GM23338 (cell line): ENCODE measurements at regions not wholly inside any gene's neighbourhood (a gene's known extent, or its start where the extent isn't known, plus 50 kb on each side); places are given as distances from the start of the nearest gene placed in this dataset.

ENCODE experiments used
- ATAC-seq: fragments of 200-7000 bp; cut with Tn5 transposase; 3 replicates; pipeline ENCODE4 v1.9.1; 2020
- DNase-seq: peaks from one replicate; pipeline ENCODE4 v3.0.0-alpha.2; 2015; ENCODE audit warnings: low spot score
- H2AFZ ChIP-seq: fragments of 200-600 bp; sonication (generic); 2 replicates; pipeline ENCODE4 v1.8.0; 2016; ENCODE audit warnings: antibody characterized with exemption, mild to moderate bottlenecking, moderate library complexity
- H3F3A ChIP-seq: fragments of 200-600 bp; sonication (generic); replicated peaks from 2 replicates; pipeline ENCODE4 v1.8.0; 2017; ENCODE audit warnings: antibody characterized with exemption, mixed run types, low read depth
- H3K27ac ChIP-seq: fragments of 200-600 bp; sonication (generic); 2 replicates; pipeline ENCODE4 v1.6.1; 2016; ENCODE audit warnings: low read depth
- H3K27me3 ChIP-seq: fragments of 200-600 bp; sonication (generic); 2 replicates; pipeline ENCODE4 v1.8.0; 2016; ENCODE audit warnings: mild to moderate bottlenecking, mixed run types, moderate library complexity; ENCODE audit not compliant: insufficient read depth
- H3K36me3 ChIP-seq: fragments of 200-600 bp; sonication (generic); 2 replicates; pipeline ENCODE4 v1.8.0; 2016; ENCODE audit warnings: mild to moderate bottlenecking; ENCODE audit not compliant: insufficient read depth
- H3K4me1 ChIP-seq: fragments of 200-600 bp; sonication (generic); 2 replicates; pipeline ENCODE4 v1.8.0; 2016; ENCODE audit warnings: mild to moderate bottlenecking, moderate library complexity; ENCODE audit not compliant: insufficient read depth
- H3K4me2 ChIP-seq: fragments of 200-600 bp; sonication (generic); 2 replicates; pipeline ENCODE4 v1.7.1; 2017; ENCODE audit warnings: mixed run types
- H3K4me3 ChIP-seq: fragments of 200-600 bp; sonication (generic); 2 replicates; pipeline ENCODE4 v1.6.1; 2016; ENCODE audit warnings: mixed run types
- H3K79me2 ChIP-seq: fragments of 200-600 bp; sonication (generic); replicated peaks from 2 replicates; pipeline ENCODE4 v1.8.0; 2017; ENCODE audit warnings: mild to moderate bottlenecking; ENCODE audit not compliant: insufficient read depth
- H3K9me2 ChIP-seq: fragments of 200-600 bp; sonication (generic); 2 replicates; pipeline ENCODE4 v1.8.0; 2017; ENCODE audit not compliant: insufficient read depth
- H4K20me1 ChIP-seq: fragments of 200-600 bp; sonication (generic); replicated peaks from 2 replicates; pipeline ENCODE4 v1.8.0; 2017; ENCODE audit warnings: mild to moderate bottlenecking; ENCODE audit not compliant: insufficient read depth
- H3K27ac Mint-ChIP-seq: 2 replicates; pipeline ENCODE4 v1.8.0; 2020; ENCODE audit warnings: inconsistent platforms, mild to moderate bottlenecking, moderate library complexity, mixed read lengths
- H3K27me3 Mint-ChIP-seq: 3 replicates; pipeline ENCODE4 v1.8.0; 2022; ENCODE audit warnings: low read depth, mild to moderate bottlenecking, moderate library complexity, mixed read lengths, inconsistent platforms; ENCODE audit not compliant: insufficient read depth, poor library complexity
- H3K36me3 Mint-ChIP-seq: 3 replicates; pipeline ENCODE4 v1.8.0; 2021; ENCODE audit warnings: low read depth, mild to moderate bottlenecking, inconsistent platforms, moderate library complexity, mixed read lengths
- H3K4me1 Mint-ChIP-seq: 3 replicates; pipeline ENCODE4 v1.8.0; 2020; ENCODE audit warnings: mild to moderate bottlenecking, inconsistent platforms, mixed read lengths
- H3K4me3 Mint-ChIP-seq: 3 replicates; pipeline ENCODE4 v1.8.0; 2021; ENCODE audit warnings: moderate library complexity, mild to moderate bottlenecking, inconsistent platforms, mixed read lengths
- H3K9me3 Mint-ChIP-seq: 3 replicates; pipeline ENCODE4 v1.8.0; 2020; ENCODE audit warnings: moderate library complexity, mild to moderate bottlenecking, inconsistent platforms, mixed read lengths
- NANOG ChIP-seq: IDR thresholded peaks from 2 replicates; pipeline ENCODE4 v1.6.1; 2016; ENCODE audit warnings: antibody characterized with exemption, borderline replicate concordance
- STAT1 ChIP-seq: IDR thresholded peaks from one replicate; pipeline ENCODE4 v1.6.1; 2016; ENCODE audit warnings: antibody characterized with exemption; ENCODE audit not compliant: unreplicated experiment
- ZNF114 ChIP-seq: fragments of 250-450 bp; sonication (Bioruptor Pico); IDR thresholded peaks from 2 replicates; pipeline ENCODE4 v1.5.0; 2020; ENCODE audit warnings: mild to moderate bottlenecking, moderate library complexity
- ZNF331 ChIP-seq: fragments of 250-450 bp; sonication (Bioruptor Pico); IDR thresholded peaks from 2 replicates; pipeline ENCODE4 v1.5.0; 2020; ENCODE audit warnings: low read depth, mild to moderate bottlenecking, moderate library complexity
- TF ChIP-seq, protein P1 (sequence below): IDR thresholded peaks from one replicate; pipeline ENCODE4 v1.6.1; 2018; ENCODE audit warnings: antibody characterized with exemption; ENCODE audit not compliant: unreplicated experiment
- TF ChIP-seq, protein P2 (sequence below), 2 experiments: fragments of 200-600 bp in 1 of 2; sonication (generic) in 1 of 2; conservative IDR thresholded peaks; 2 replicates each; pipeline versions ENCODE4 v1.5.1 to v1.6.1; 2016 to 2017; ENCODE audit warnings: antibody characterized with exemption in 2 of 2, low read depth in 2 of 2, mild to moderate bottlenecking in 2 of 2, moderate library complexity in 1 of 2

DNA sequence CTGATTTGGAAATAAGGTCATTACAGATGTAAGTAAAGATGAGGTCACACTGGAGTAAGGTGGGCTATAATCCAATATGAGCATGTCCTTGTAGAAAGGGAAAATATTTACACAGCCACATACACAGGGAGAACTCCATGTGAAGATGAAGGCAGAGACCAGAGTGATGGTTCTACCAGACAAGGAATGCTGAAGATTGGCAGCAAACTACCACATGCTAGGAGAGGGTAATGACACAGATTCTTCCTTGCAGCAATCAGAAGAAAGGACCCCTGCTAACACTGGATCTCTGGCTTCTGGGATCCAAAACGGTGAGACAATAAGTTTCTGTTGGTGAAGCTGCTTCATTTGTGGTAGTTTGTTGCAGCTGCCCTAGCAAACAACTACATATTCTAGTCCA is 56.0 kb upstream of the SPTSSB start:
- no peak overlapping the region for H2AFZ ChIP-seq
- TF ChIP-seq, protein P1, sequence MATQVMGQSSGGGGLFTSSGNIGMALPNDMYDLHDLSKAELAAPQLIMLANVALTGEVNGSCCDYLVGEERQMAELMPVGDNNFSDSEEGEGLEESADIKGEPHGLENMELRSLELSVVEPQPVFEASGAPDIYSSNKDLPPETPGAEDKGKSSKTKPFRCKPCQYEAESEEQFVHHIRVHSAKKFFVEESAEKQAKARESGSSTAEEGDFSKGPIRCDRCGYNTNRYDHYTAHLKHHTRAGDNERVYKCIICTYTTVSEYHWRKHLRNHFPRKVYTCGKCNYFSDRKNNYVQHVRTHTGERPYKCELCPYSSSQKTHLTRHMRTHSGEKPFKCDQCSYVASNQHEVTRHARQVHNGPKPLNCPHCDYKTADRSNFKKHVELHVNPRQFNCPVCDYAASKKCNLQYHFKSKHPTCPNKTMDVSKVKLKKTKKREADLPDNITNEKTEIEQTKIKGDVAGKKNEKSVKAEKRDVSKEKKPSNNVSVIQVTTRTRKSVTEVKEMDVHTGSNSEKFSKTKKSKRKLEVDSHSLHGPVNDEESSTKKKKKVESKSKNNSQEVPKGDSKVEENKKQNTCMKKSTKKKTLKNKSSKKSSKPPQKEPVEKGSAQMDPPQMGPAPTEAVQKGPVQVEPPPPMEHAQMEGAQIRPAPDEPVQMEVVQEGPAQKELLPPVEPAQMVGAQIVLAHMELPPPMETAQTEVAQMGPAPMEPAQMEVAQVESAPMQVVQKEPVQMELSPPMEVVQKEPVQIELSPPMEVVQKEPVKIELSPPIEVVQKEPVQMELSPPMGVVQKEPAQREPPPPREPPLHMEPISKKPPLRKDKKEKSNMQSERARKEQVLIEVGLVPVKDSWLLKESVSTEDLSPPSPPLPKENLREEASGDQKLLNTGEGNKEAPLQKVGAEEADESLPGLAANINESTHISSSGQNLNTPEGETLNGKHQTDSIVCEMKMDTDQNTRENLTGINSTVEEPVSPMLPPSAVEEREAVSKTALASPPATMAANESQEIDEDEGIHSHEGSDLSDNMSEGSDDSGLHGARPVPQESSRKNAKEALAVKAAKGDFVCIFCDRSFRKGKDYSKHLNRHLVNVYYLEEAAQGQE, result no peak
- no peak; the same call in 2 of the 3 replicates for ATAC-seq
- H4K20me1 ChIP-seq, result no peaks in the 10 kb centered on the region
- H3K4me2 ChIP-seq, result no peak overlapping the region
- H3K9me3 Mint-ChIP-seq, result no peaks in the 10 kb centered on the region
- H3K27me3 ChIP-seq, result no peaks in the 10 kb centered on the region
- no peaks in the 10 kb centered on the region for H3F3A ChIP-seq
- H3K36me3 Mint-ChIP-seq, result no peaks in the 10 kb centered on the region; the same call in 2 of the 3 replicates
- peaks cover 21% of the 10 kb centered on the region for H3K4me1 Mint-ChIP-seq
- H3K27me3 Mint-ChIP-seq, result no peaks in the 10 kb centered on the region
- 0 out of 2 replicates have a peak overlapping the region, but pooled peaks have one; percentile 24 for H3K27ac ChIP-seq
- no peaks in the 10 kb centered on the region for H3K36me3 ChIP-seq
- peaks cover 24% of the 10 kb centered on the region for H3K4me1 ChIP-seq
- no peak overlapping the region for H3K4me3 ChIP-seq
- no peaks in the 10 kb centered on the region for H3K79me2 ChIP-seq
- H3K27ac Mint-ChIP-seq, result no peak overlapping the region
- no peak for DNase-seq
- H3K9me2 ChIP-seq, result no peaks in the 10 kb centered on the region; the same call in 1 of the 2 replicates
- H3K4me3 Mint-ChIP-seq, result no peak overlapping the region

DNA sequence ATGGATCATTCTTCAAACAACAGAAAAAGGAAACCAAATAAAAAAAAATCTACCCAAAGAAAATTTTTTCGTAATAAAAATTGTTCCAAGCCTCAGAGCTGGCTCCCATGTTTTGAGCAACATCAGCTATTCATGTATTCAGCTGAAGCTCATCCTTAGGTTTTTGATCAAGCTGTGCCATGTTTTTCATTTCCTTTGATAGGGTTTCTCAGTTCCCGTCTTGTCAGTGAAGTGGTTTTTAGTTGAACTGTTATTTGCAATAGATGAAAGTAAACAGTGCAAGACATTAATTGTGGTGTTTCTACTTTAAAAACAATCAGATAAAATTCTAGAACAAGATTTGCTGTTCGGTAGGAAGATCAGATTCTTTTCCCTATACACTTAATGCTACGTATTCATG is 55.4 kb upstream of the SPTSSB start:
- no peak for ATAC-seq
- H2AFZ ChIP-seq, result no peak overlapping the region
- Mint-ChIP-seq H3K27ac (no peak overlapping the region), H3K9me3 (no peaks in the 10 kb centered on the region), H3K27me3 (no peaks in the 10 kb centered on the region), H3K36me3 (no peaks in the 10 kb centered on the region; the same call in 2 of the 3 replicates), H3K4me3 (no peak overlapping the region), H3K4me1 (peaks cover 21% of the 10 kb centered on the region)
- H4K20me1 ChIP-seq, result no peaks in the 10 kb centered on the region
- no peaks in the 10 kb centered on the region for H3K36me3 ChIP-seq
- H3K4me1 ChIP-seq, result peaks cover 29% of the 10 kb centered on the region
- no peak overlapping the region for H3K27ac ChIP-seq
- no peaks in the 10 kb centered on the region for H3K27me3 ChIP-seq
- no peak for DNase-seq
- H3K79me2 ChIP-seq, result no peaks in the 10 kb centered on the region
- no peaks in the 10 kb centered on the region for H3F3A ChIP-seq
- no peaks in the 10 kb centered on the region; the same call in 1 of the 2 replicates for H3K9me2 ChIP-seq
- no peak overlapping the region for H3K4me3 ChIP-seq
- TF ChIP-seq ZNF114 (CRISPR knock-in tag) (no peak), ZNF331 (CRISPR knock-in tag) (no peak), STAT1 (no peak), NANOG (no peak)
- TF ChIP-seq, protein P1, result no peak
- TF ChIP-seq, protein P2, sequence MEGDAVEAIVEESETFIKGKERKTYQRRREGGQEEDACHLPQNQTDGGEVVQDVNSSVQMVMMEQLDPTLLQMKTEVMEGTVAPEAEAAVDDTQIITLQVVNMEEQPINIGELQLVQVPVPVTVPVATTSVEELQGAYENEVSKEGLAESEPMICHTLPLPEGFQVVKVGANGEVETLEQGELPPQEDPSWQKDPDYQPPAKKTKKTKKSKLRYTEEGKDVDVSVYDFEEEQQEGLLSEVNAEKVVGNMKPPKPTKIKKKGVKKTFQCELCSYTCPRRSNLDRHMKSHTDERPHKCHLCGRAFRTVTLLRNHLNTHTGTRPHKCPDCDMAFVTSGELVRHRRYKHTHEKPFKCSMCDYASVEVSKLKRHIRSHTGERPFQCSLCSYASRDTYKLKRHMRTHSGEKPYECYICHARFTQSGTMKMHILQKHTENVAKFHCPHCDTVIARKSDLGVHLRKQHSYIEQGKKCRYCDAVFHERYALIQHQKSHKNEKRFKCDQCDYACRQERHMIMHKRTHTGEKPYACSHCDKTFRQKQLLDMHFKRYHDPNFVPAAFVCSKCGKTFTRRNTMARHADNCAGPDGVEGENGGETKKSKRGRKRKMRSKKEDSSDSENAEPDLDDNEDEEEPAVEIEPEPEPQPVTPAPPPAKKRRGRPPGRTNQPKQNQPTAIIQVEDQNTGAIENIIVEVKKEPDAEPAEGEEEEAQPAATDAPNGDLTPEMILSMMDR (conservative IDR thresholded peaks at IDR 0.05; ENCODE audit: low read depth in 2 of 2), result no peak
- H3K4me2 ChIP-seq, result 0 out of 2 replicates have a peak overlapping the region, but pooled peaks have one; percentile 40
